Colonic mucosa (tissue), 4 donors: ENCODE measurements at regions not wholly inside any gene's neighbourhood (a gene's known extent, or its start where the extent isn't known, plus 50 kb on each side); places are given as distances from the start of the nearest gene placed in this dataset.

ENCODE experiments used
- DNase-seq: peaks from one replicate; pipeline ENCODE4 v3.0.0-alpha.2; 2020
- H3K27ac ChIP-seq: fragments of 200-600 bp; one replicate; pipeline ENCODE4 v1.8.0; 2021
- H3K27me3 ChIP-seq: fragments of 200-600 bp; one replicate; pipeline ENCODE4 v1.8.0; 2021
- H3K36me3 ChIP-seq: fragments of 200-600 bp; one replicate; pipeline ENCODE4 v1.8.0; 2021
- H3K4me1 ChIP-seq: fragments of 200-600 bp; one replicate; pipeline ENCODE4 v1.8.0; 2021; ENCODE audit warnings: mild to moderate bottlenecking
- H3K4me3 ChIP-seq: fragments of 200-600 bp; one replicate; pipeline ENCODE4 v1.8.0; 2021
- H3K9ac ChIP-seq, 2 donors: one replicate each; pipeline ENCODE4 v1.7.0; 2013; ENCODE audit warnings: control low read depth in 2 of 2, low read depth in 2 of 2, low read length in 2 of 2
- H3K9me3 ChIP-seq: fragments of 200-600 bp; one replicate; pipeline ENCODE4 v1.8.0; 2021
- CTCF ChIP-seq: fragments of 200-600 bp; IDR thresholded peaks from one replicate; pipeline ENCODE4 v1.8.0; 2022; ENCODE audit warnings: antibody characterized with exemption, mild to moderate bottlenecking
- intact Hi-C: fragments of 100-400 bp; cut with DNase I; formaldehyde crosslinking; loops from one replicate; pipeline ENCODE4 v1.14.1; 2022
- donor health status: healthy.
- donor health status: DM: no; HTN: no; CAD: no.
- donor health status: DM: no; HTN: no; CAD: no.

GRCh38 chr4:14545807-14546206 is 456.5 kb upstream of the CPEB2 start:
- Histone ChIP-seq H3K9me3 (no peaks in the 10 kb centered on the region), H3K27ac (no peak overlapping the region), H3K4me3 (no peak overlapping the region), H3K9ac (no peak overlapping the region), H3K4me1 (no peaks in the 10 kb centered on the region), H3K36me3 (no peaks in the 10 kb centered on the region), H3K27me3 (no peaks in the 10 kb centered on the region)
- no peak for TF ChIP-seq CTCF
- no peak for DNase-seq
- intact Hi-C loops, result no loop called here

GRCh38 chr4:14552119-14552518 is 450.2 kb upstream of the CPEB2 start:
- Histone ChIP-seq H3K9ac (no peak overlapping the region), H3K27me3 (no peaks in the 10 kb centered on the region), H3K4me3 (no peak overlapping the region), H3K27ac (no peak overlapping the region), H3K4me1 (no peaks in the 10 kb centered on the region), H3K9me3 (no peaks in the 10 kb centered on the region), H3K36me3 (no peaks in the 10 kb centered on the region)
- TF ChIP-seq CTCF, result no peak
- no peak for DNase-seq
- intact Hi-C loops, result no loop called here

GRCh38 chr4:14559646-14560045 is 442.6 kb upstream of the CPEB2 start:
- H3K27ac ChIP-seq, result no peak overlapping the region
- H3K36me3 ChIP-seq, result no peaks in the 10 kb centered on the region
- no peaks in the 10 kb centered on the region for H3K27me3 ChIP-seq
- TF ChIP-seq CTCF, result no peak
- no peaks in the 10 kb centered on the region for H3K9me3 ChIP-seq
- H3K4me1 ChIP-seq, result no peaks in the 10 kb centered on the region
- H3K4me3 ChIP-seq, result no peak overlapping the region
- no peak for DNase-seq
- no peak overlapping the region for H3K9ac ChIP-seq
- intact Hi-C loops, result no loop called here

GRCh38 chr4:14560577-14560976 is 441.7 kb upstream of the CPEB2 start:
- H3K4me3 ChIP-seq, result no peak overlapping the region
- intact Hi-C loops, result no loop called here
- no peaks in the 10 kb centered on the region for H3K4me1 ChIP-seq
- no peak overlapping the region for H3K27ac ChIP-seq
- no peaks in the 10 kb centered on the region for H3K36me3 ChIP-seq
- TF ChIP-seq CTCF, result no peak
- DNase-seq, result no peak
- H3K9ac ChIP-seq, result no peak overlapping the region
- no peaks in the 10 kb centered on the region for H3K27me3 ChIP-seq
- H3K9me3 ChIP-seq, result no peaks in the 10 kb centered on the region

- Histone ChIP-seq H3K4me3 (no peak overlapping the region), H3K27ac (no peak overlapping the region), H3K9me3 (no peaks in the 10 kb centered on the region), H3K4me1 (no peaks in the 10 kb centered on the region), H3K9ac (no peak overlapping the region), H3K36me3 (no peaks in the 10 kb centered on the region), H3K27me3 (no peaks in the 10 kb centered on the region)
- intact Hi-C loops, result no loop called here
- TF ChIP-seq CTCF, result no peak
- DNase-seq, result no peak
These were observed 439.4 kb upstream of the CPEB2 start for GRCh38 chr4:14562901-14563300.

GRCh38 chr4:14564281-14564680 is 438.0 kb upstream of the CPEB2 start:
- Histone ChIP-seq H3K4me3 (no peak overlapping the region), H3K4me1 (no peaks in the 10 kb centered on the region), H3K9me3 (no peaks in the 10 kb centered on the region), H3K27me3 (no peaks in the 10 kb centered on the region), H3K9ac (no peak overlapping the region), H3K36me3 (no peaks in the 10 kb centered on the region), H3K27ac (no peak overlapping the region)
- intact Hi-C loops, result no loop called here
- DNase-seq, result no peak
- TF ChIP-seq CTCF, result no peak
